ENCODE measurements at regions not wholly inside any gene's neighbourhood (a gene's known extent, or its start where the extent isn't known, plus 50 kb on each side); places are given as distances from the start of the nearest gene placed in this dataset.

- peak; percentile 54 for DNase-seq
Observed at GRCh38 chr16:6484081-6484480, 848.6 kb upstream of the RBFOX1 start.

DNA sequence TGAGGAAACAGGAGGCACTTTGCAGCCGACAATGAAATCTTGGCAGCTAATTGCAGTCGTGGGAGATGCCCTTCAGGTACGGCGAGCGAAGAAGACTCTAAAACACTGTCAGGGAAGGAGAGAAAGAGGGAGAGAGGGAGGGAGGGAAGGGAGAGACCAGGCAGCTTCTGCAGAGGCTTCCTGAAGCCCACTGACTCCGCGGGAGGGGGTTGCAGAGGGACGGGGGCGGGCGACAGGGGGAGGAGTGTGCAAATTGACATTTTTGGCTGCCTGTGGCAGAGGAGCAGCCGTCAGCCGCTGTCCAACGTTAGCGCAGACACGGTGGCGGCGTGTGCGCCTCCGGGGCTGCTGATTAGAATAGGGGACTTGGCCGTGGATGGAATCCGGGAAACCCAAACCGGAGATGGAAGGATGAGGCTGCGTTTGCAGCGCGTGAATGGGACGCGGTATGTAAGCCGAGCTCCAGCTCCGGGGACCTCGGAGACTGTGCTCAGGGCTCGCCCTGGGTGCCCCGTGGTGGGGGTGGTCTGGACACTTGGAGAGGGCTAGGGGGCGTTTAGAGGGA, 849.1 kb upstream of the RBFOX1 start:
- DNase-seq = peak; percentile 90

DNA sequence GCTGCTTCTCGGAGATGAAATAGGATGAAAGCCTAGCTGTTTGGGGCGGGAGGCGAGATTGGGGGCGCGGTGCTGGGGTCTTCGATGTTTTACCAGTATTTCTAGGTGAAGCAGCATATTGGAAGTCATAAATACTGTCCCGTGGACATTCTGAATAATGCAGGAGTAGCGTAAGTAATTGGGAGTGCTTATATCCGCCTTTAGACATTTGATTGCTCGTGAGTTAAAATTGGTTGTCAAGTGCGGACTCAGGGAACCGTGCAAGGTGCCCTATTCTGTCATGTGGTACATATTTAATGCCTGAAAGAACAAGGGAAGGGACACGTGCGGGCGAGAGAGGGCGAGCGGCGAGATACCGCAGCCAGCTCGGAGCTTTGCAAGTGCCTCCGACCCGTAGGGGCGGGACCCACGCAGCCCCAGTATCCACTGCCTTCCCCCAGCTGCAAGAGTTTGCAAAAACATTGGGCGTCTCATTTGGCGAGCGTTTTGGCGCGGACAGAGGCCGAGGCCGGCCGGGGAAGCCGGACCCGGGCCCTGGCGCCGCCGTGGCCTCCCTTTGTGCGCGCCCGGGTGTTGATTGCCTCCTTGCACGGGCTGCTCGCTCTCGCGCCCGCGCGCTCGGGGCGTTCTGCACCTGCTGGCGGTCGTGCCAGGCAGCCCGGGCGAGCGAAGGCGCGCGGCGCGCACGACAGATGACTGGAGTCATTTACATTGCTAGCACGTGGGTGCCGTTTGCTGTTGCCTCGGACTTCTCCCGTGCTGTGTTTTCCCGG, 849.8 kb upstream of the RBFOX1 start:
- DNase-seq = peak; percentile 92

DNA sequence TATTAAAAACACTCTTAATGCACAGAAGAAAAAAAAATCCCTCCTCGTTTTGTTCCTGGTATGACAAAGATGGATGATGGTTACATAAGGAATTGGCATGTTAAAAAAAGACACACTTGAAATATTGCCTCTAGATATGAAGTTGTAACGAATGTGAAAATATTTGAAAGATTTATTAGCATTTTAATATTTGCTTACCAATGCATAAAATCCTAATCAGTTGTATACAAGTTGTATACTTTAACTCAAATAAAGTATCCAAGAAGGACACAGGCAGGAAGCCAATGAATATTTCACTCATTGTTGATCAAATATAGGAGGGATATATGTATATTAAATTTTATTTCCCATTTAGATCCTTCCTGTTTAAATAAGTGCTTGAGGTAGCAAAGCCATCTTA, 850.8 kb upstream of the RBFOX1 start:
- DNase-seq = no peak

DNA sequence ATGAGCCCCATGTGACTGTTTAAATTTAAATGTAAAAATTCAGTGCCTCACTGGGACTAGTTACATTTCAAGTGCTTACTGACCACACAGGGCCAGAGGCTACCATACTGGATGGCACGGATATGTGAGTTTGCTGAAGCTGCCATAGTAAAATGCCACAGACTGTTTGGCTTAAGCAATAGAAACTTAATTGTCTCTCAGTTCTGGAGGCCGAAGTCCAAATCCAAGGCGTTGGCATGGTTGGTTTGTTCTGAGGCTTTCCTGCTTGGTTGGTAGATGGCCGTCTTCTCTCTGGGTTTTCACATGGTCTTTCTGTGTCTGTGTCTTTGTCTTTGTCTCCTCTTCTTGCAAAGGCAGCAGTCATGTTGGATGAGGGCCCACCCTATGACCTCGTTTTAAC, 878.9 kb upstream of the RBFOX1 start:
- DNase-seq = no peak

DNA sequence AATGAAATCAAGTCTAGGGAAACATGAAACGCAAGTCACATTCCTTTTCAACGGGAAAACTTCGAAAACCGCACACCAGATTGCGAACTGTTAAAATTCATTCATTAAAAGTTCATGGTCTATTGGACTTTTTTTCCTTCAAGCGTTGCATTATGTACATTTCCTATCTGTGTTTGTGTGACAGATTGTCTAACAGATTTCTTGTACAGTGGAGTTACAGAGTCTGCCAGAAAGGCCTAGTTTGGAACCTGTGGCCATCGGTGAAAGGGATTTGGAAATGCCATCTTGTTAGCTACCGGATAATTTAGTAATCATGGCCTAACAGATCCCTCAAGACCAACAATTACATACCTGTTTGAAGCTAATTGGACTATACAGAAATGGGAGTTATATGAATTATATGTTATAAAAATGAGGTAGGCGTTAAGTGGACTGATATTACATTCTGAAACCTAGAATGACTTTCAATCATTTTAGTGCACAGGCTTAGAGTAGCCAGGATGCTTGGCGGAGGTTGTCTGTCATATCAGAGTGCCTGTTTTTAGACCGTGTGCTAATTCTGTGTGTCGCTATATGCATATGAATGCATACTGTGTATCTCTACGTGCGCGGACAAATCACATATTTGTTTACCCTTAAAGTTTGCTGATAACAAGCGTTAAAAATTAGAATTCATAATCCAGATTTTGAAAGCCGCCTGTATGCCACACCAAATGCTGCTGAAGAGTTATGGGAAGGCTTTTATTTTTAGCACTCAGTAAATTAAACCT, 885.4 kb upstream of the RBFOX1 start:
- no peak for DNase-seq

DNA sequence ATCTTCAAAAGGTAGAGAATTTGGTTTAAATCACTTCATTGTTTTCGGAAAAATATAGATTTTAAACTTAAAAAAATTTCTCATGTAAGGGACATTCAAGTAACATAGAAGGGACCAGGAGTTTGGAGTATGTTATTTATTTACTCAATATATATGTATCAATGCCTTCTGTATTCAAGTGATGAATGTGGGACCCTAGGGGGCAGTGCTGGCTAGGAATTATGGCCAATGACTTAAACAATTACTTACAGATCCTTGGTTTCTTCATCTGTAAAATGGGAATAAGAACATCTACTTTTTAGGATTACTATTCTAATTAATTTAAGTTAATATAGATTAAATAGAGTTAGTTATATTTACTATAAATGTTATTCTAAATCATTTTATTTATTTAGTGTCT, 886.3 kb upstream of the RBFOX1 start:
- no peak for DNase-seq

DNA sequence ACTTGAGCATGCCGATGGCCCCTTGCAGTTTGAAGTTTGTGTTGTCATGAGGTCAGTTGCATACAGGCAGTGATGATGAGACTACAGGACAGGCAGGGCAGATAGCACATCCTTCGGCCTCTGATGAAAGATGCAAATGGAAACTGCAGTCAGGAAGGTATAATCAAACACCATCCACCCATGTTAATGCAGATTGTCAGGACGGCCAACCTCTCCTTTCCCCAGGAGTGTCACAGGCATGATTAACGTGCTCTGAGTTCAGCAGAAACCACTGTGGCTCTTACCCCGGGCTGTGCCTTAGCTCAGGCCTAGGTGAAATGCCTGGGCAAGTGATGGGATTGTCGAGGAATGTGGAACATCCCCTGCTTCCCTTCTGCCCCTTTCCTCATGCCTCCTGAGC, 893.5 kb upstream of the RBFOX1 start:
- DNase-seq = no peak

DNA sequence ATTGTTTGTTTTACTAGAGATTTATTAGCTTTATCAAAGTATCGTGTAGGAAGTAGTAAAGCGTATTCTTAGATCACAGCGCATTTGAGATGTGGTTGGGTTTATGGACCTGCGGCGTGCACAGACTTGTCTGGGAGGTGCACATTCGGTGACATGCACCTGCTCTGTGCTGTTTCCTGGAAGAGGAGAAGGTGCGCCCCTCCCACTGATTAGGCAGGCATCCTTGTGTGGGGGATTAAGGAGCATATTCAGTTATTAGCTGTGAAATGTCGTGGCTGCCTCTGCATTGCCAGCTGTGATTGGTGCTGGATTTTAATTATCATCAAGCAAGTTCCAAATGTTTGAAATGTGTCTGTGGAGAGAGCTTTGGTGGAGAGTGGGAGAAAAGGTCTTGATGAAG, 903.8 kb upstream of the RBFOX1 start:
- DNase-seq = no peak

DNA sequence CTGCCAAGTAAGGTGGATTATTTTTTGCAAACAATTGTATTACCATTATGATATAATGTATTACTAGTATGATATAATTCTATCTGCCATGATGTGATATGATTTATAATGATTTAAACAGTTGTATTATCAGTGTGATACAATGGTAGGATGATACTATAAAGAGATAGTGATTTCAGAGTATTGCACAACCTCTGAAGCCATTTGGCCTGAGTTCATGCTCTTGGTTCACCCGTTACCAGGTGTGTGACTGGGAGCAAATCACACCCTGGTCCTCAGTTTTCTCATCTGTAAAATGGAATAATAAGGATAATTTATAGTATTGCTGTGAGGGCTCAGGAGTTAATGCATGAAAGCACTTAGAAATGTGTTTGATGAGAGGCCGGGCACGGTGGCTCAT, 905.0 kb upstream of the RBFOX1 start:
- DNase-seq = no peak

GRCh38 chr16:6407596-6407995, 925.0 kb upstream of the RBFOX1 start:
- no peak for DNase-seq

GRCh38 chr16:6406028-6406427, 926.6 kb upstream of the RBFOX1 start:
- DNase-seq = no peak

DNA sequence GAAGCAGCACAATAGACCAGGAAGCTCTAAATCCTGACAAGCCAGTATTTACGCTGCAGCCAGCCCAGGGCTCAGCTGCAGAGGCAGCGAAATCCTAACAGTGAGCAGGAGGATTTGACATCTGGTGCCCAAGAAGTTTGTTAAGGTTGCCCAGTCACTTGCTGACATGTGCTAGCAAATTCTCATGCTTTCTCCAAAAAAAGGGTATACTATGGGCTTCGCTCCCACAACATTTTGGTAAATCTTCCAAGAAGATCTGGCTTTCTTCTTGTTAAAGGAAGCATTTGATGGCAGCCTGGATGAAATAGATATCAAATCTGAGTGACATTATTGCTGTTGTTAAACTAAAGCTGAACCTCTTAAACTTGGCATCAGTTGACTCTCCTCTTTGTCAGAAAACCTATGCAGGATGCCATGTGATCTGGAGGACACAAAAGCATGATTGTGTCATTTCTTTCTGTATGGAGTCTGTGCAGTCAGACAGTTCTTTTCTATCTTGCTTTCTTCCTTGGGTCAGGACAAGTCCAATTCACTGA, 949.7 kb upstream of the RBFOX1 start:
- DNase-seq = no peak

DNA sequence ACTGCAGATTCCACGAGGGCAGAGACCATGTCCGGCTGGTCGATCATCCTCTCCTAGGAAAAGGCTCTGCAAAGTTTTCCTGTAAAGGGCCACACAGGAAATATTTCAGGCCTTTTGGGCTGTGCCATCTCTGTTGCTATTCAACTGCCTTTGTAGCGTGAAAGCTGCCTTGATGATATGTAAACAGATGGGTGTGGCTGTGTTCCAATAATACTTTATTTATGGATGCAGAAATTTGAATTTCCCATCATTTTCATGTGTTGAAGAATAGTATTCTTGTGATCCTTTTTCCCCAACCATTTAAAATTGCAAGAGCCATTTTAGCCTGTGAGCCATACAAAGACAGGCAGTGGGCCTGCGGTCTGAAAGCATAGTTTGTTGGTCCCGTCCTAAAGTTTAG, 950.7 kb upstream of the RBFOX1 start:
- DNase-seq = no peak

GRCh38 chr16:6377956-6378355, 954.7 kb upstream of the RBFOX1 start:
- no peak for DNase-seq

- peak; percentile 97 for DNase-seq
Observed at GRCh38 chr16:6375465-6376075, 957.1 kb upstream of the RBFOX1 start.

DNA sequence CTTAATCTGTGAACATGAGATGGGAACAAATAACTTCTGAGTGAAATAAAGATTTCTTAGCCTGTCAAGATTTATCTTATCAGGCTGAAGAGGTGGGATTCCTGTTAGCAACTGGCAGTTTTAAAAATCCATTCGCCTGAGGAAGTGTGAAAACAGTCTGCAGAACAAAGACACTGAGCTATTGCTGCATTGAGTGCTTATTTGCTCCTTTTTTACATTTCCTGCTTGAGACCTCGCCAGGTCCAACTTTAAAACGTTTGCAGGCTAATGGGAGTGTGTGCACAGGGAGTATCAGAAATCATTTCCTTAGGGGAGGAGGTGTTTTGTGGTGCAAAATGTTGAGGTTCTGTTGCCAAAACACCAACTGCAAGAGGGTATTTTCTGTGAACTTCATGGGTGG, 957.8 kb upstream of the RBFOX1 start:
- DNase-seq = peak; percentile 60

GRCh38 chr16:6364846-6365245, 967.8 kb upstream of the RBFOX1 start:
- DNase-seq = no peak

DNA sequence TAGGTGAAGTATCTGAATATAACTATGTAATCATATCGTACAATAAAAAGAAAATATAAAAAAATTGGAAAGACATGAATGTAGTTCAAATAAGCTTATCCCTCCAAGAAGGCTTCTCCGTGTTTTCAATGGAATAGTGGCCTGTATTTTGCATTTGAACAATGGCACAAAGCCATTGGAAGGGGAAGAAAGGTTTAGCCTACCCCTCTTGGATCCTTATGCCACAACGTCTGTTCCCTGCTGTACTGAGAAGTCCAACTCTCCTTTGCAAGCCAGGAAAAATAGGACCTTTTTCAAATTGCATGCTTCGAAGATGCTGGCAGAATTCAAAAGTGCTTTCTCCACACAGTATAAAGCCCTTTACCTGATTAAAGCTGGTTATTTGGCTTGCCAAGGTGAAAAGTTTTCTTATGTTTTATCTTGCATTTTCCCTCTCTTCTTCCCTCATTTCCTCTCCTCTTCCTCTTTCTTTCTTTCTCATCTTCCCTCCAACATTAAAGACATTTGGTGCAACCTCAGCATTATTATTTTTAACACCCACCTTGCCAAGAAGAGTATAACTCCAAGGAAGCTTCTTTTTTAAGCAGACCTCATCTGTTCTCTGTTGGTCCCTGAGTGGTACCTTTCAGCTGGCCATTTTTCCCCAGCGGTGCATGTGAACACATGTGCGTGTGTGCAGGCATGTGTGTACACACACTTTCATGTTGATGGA, 968.6 kb upstream of the RBFOX1 start:
- DNase-seq = no peak

GRCh38 chr16:6363396-6363795, 969.2 kb upstream of the RBFOX1 start:
- no peak for DNase-seq

DNA sequence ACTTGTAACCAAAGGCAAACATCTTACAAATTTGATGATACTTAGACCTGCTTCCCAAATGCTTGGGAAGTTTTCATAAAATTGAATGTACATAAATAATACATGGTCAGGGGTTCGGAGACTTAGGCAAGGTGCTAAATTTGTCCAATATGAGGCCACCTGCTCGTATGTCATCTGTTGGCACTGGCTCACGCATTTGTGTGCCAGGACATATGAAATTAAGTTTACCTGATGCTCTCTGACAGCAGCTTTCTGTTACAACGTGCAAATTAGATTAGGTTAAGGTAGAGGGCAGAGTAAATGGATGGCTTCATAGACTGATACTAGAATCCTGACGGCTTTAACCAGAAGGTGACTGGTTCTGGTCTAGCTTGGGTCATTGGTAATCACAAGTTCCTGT, 970.3 kb upstream of the RBFOX1 start:
- no peak for DNase-seq

- no peak for DNase-seq
Observed at GRCh38 chr16:6360641-6361040, 972.0 kb upstream of the RBFOX1 start.

DNA sequence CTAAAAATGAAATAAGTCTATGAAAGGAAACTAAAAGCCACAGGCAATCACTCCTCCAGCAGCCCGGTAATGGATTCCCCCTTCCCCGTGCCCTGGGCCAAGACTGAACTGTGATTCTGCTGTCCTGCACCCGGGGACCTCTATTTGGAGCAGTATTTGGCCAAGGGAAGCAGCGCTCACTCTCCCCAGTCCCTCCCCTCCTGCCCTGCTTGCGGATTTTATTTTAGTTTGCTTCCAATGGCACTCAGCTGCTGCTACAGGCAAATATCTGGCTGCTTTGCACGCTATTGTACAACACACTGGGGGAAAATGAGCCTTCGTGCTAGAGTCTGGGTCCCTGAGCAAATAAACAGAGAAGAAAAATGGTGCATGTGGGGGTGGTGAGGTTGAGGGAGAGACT, 975.7 kb upstream of the RBFOX1 start:
- no peak for DNase-seq

Measured in NCI-H2227 treated with DMSO at 0.1 percent for 48 hours (cell line).